Cardiac muscle cell (in vitro differentiated cells and primary cell): ENCODE measurements at regions not wholly inside any gene's neighbourhood (a gene's known extent, or its start where the extent isn't known, plus 50 kb on each side); places are given as distances from the start of the nearest gene placed in this dataset.

Experiments used
- DNase-seq, 2 donors: peaks; one replicate each; pipeline versions ENCODE4 v3.0.0 to v3.0.0-alpha.2; 2010 to 2017; ENCODE audit warnings: low read depth in 1 of 2, low spot score in 1 of 2
- H3K27ac ChIP-seq: fragments of 200-600 bp; sonication (generic); 2 replicates; pipeline ENCODE4 v1.5.1; 2016
- H3K27me3 ChIP-seq: fragments of 200-600 bp; sonication (generic); 2 replicates; pipeline ENCODE4 v1.6.0; 2016; ENCODE audit warnings: control low read depth
- H3K36me3 ChIP-seq: fragments of 200-600 bp; sonication (generic); 2 replicates; pipeline ENCODE4 v1.5.1; 2016; ENCODE audit warnings: control low read depth
- H3K4me1 ChIP-seq: fragments of 200-600 bp; sonication (generic); 2 replicates; pipeline ENCODE4 v1.8.1; 2017; ENCODE audit warnings: low read depth, mild to moderate bottlenecking, mixed run types
- H3K4me3 ChIP-seq: fragments of 200-600 bp; sonication (generic); 2 replicates; pipeline ENCODE4 v1.5.1; 2016; ENCODE audit warnings: mild to moderate bottlenecking
- H3K9me3 ChIP-seq: fragments of 200-600 bp; sonication (generic); 2 replicates; pipeline ENCODE4 v1.5.1; 2017; ENCODE audit warnings: low read depth, mild to moderate bottlenecking, control low read depth
- CTCF ChIP-seq: IDR thresholded peaks from 2 replicates; pipeline ENCODE4 v1.5.1; 2012; ENCODE audit warnings: low read depth, mild to moderate bottlenecking, low read length

- Histone ChIP-seq H3K4me1 (no peaks in the 10 kb centered on the region), H3K27me3 (no peaks in the 10 kb centered on the region), H3K9me3 (no peaks in the 10 kb centered on the region), H3K4me3 (no peak overlapping the region), H3K27ac (no peak overlapping the region), H3K36me3 (no peaks in the 10 kb centered on the region)
- no peak for TF ChIP-seq CTCF
- DNase-seq, result no peak
Measured at GRCh38 chr7:115429918-115430317, 508.0 kb downstream of the MDFIC start.

- no peaks in the 10 kb centered on the region for H3K36me3 ChIP-seq
- H3K27me3 ChIP-seq, result no peaks in the 10 kb centered on the region
- H3K9me3 ChIP-seq, result no peaks in the 10 kb centered on the region
- H3K27ac ChIP-seq, result no peak overlapping the region
- no peak overlapping the region for H3K4me3 ChIP-seq
- no peaks in the 10 kb centered on the region for H3K4me1 ChIP-seq
- TF ChIP-seq CTCF, result no peak
- peak in 1 of 2 donors; percentile 32 for DNase-seq
Measured at GRCh38 chr7:115417662-115418061, 495.8 kb downstream of the MDFIC start.

GRCh38 chr7:115410972-115411686, 489.2 kb downstream of the MDFIC start:
- DNase-seq, result no peak
- Histone ChIP-seq H3K27me3 (no peaks in the 10 kb centered on the region), H3K36me3 (no peaks in the 10 kb centered on the region), H3K4me1 (no peaks in the 10 kb centered on the region), H3K27ac (no peak overlapping the region), H3K9me3 (no peaks in the 10 kb centered on the region), H3K4me3 (no peak overlapping the region)
- no peak for TF ChIP-seq CTCF

- H3K4me3 ChIP-seq, result no peak overlapping the region
- no peaks in the 10 kb centered on the region for H3K27me3 ChIP-seq
- H3K4me1 ChIP-seq, result no peaks in the 10 kb centered on the region
- no peak for DNase-seq
- H3K9me3 ChIP-seq, result no peaks in the 10 kb centered on the region
- no peak for TF ChIP-seq CTCF
- H3K27ac ChIP-seq, result no peak overlapping the region
- no peaks in the 10 kb centered on the region for H3K36me3 ChIP-seq
Measured at GRCh38 chr7:115410434-115410820, 488.5 kb downstream of the MDFIC start.

GRCh38 chr7:115409682-115410433, 488.0 kb downstream of the MDFIC start:
- TF ChIP-seq CTCF, result no peak
- no peaks in the 10 kb centered on the region for H3K27me3 ChIP-seq
- no peak overlapping the region for H3K27ac ChIP-seq

More at GRCh38 chr7:115409682-115410433, 488.0 kb downstream of the MDFIC start:
- Histone ChIP-seq H3K9me3 (no peaks in the 10 kb centered on the region), H3K36me3 (no peaks in the 10 kb centered on the region), H3K4me1 (no peaks in the 10 kb centered on the region), H3K4me3 (no peak overlapping the region)
- no peak for DNase-seq
